Epithelial cell of proximal tubule (primary cell): ENCODE measurements at regions not wholly inside any gene's neighbourhood (a gene's known extent, or its start where the extent isn't known, plus 50 kb on each side); places are given as distances from the start of the nearest gene placed in this dataset.

Experiments
- DNase-seq: peaks from one replicate; pipeline ENCODE4 v3.0.0-alpha.2; 2011; ENCODE audit warnings: low read depth
- H3K4me3 ChIP-seq: 2 replicates; pipeline ENCODE4 v1.5.1; 2011; ENCODE audit warnings: low read depth, mild to moderate bottlenecking, low read length
- TF ChIP-seq, protein P1 (sequence below): conservative IDR thresholded peaks from 2 replicates; pipeline ENCODE4 v1.5.1; 2012; ENCODE audit warnings: low read depth, mild to moderate bottlenecking, low read length

DNA sequence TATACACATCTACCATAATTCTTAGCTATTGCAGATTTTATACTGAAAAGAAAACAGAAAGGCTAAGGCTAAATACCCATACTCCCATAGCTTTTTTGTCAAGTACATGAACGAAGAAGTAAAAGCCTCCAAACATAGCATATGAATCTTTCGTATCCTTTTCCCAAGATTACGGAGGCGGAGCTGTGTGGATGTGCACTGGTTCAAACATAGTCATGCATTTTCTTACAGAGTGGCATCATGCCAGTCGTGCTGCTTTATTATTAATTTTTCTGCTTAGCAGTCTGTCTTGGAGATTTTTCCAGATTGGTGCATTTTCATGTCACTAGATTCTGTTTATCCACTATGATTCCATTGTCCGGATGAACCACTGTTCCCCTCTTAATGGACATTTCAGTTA is 118.7 kb upstream of the RUNX3 start:
- TF ChIP-seq, protein P1, sequence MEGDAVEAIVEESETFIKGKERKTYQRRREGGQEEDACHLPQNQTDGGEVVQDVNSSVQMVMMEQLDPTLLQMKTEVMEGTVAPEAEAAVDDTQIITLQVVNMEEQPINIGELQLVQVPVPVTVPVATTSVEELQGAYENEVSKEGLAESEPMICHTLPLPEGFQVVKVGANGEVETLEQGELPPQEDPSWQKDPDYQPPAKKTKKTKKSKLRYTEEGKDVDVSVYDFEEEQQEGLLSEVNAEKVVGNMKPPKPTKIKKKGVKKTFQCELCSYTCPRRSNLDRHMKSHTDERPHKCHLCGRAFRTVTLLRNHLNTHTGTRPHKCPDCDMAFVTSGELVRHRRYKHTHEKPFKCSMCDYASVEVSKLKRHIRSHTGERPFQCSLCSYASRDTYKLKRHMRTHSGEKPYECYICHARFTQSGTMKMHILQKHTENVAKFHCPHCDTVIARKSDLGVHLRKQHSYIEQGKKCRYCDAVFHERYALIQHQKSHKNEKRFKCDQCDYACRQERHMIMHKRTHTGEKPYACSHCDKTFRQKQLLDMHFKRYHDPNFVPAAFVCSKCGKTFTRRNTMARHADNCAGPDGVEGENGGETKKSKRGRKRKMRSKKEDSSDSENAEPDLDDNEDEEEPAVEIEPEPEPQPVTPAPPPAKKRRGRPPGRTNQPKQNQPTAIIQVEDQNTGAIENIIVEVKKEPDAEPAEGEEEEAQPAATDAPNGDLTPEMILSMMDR = no peak
- no peak overlapping the region for H3K4me3 ChIP-seq
- no peak for DNase-seq

DNA sequence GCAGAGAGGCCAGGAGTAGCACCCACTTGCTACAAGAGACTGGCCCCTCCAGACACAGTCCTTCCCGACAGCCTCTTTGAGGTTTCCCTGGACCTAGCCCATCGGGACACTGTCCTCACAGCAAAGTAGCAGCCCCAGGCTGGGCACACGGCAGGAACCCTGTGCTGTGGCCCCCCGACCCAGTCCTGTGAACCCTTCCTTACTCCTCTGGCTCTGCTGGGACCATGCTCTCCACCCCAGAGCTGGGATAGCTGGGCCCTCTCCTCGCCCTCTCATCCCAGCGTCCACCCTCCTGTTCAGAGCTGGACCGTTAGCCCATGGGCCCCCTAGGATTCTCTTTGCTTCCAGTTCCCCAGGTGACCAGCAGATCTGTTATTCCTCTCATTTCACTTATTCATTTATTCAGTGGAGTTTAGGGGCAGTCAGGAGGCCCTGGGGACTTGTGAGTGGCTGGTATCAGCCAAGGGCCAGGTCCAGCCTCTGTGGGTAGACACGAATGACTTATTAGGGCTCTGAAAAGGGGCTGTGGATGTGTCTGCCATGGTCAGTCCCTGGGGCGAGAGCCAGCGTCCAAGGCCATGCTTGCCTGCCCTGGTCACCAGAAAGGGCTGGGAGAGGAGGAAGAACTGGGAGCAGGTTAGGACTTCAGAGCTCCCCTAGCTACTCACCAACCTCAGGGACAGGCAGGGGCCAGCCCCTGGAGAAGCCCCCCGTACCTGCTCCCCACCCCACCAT is 117.6 kb upstream of the RUNX3 start:
- TF ChIP-seq, protein P1 = no peak
- H3K4me3 ChIP-seq = no peak overlapping the region
- DNase-seq = no peak

DNA sequence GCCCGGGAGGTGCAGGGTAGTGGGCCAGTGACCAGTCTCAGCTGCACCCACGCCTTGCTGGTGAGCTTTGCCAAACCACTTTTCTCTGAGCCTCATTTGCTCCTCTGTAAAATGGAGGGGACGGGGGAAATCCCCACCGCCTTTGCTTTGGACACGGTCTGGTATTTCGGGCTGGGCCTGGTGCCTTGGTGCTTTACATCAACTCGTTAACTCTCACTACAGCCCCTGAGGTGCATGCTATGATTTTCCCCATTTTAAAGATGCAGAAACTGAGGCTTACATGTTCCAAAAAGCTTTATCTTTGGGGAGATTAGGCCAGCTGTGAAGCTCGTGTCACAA is 116.1 kb upstream of the RUNX3 start:
- no peak overlapping the region for H3K4me3 ChIP-seq
- DNase-seq = no peak
- TF ChIP-seq, protein P1 = no peak

DNA sequence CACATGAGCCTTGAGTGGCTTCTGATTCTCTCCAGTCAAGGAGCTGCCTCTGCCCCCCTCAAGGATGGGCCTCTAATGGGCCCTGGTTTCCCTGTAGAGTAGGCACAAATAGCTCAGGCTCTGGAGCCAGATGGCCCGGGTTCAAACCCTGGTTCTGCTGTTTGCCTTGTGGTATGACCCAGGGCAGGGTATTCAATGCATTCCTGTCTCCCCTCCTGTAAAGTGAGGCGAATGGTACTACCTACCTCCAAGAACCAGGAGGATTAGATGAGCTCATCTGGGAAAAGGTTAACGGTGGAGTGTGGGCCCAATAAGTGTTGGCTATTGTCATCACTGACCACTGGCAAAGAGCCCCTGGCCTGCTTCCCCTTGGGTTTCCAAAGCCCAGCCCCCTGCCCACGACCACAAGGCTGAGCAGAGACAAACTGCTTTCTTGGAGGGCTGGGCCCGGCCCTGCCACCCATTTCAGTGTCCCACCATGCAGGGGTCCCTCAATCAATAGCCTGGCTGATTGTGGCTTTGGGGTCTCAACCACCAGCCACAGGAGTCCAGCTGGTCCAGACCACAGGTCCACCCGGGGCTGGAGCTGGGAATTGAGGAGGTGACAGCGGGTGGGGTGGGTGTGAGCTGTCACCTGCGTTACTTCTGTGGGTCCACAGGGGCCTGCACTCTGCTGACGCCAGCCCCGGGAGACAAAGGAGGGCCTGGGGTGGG is 115.6 kb upstream of the RUNX3 start:
- TF ChIP-seq, protein P1 = no peak
- no peak for DNase-seq
- no peak overlapping the region for H3K4me3 ChIP-seq

DNA sequence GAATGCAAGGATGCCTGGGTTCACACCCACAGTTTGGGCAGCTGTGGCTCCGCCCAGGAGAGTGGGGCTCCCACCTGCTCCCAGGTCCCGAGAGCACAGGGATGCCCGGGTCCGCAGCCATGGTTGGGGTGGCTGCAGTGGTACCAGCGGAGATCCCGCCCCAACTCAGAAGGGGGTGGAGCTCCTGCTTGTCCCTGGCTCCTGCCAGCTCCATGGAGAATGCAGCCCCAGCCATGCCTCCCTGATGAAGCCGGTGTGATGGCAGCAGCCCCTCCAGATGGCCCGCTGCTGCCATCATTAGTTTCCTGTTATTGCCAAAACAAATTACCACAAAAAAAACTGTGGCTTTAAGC is 113.1 kb upstream of the RUNX3 start:
- TF ChIP-seq, protein P1 = no peak
- H3K4me3 ChIP-seq = no peak overlapping the region
- DNase-seq = no peak

DNA sequence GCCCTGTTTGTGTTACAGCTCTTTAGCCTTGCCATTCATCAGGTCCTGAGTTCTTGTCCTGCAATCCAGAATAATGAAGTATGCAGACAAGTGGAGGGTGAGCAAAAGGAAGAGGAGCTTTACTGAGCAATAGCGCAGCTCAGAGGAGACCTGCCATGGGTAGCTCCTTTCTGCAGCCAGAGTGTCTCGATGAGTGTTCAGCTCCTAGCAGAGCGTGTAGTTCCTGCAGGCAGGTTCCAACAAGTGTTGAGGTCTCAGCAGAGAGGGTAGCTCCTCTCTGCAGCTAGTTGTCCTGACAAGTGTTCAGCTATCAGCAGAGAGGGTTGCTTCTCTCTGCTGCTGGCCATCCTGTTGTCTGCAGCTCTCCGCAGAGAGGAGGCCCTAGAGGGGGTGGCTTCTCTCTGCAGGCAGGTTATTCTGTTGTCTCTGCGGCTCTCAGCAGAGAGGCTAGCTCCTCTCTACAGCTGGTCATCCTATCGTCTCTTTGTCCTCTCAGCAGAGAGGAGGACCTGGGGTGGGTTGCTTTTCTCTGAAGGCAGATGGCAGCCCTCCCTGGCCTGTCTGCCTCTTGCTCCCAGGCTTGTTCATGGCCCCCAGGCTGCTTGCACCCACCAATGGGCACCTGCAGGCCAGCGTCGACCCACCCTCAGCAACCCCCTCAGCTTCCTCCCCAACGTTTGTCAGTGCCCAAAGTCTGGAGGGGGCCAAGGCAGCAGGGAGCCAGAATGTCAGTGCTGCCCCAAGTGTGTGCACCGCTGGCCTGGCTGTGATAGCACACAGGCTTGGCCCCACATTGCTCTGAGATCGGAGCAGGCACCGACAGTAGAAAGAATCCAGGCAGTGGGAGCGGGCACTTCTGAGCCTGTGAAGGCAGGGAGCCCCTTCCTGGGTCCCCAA is 112.5 kb upstream of the RUNX3 start:
- no peak for DNase-seq
- TF ChIP-seq, protein P1 = no peak
- H3K4me3 ChIP-seq = no peak overlapping the region
